ENCODE measurements at regions not wholly inside any gene's neighbourhood (a gene's known extent, or its start where the extent isn't known, plus 50 kb on each side); places are given as distances from the start of the nearest gene placed in this dataset.

GRCh38 chr1:99566290-99567021 is 79.5 kb upstream of the PALMD start (continued):
- peak; percentile 51; the same call in 1 of the 2 replicates for TF ChIP-seq PHF21A (CRISPR knock-in tag; IDR thresholded peaks at IDR 0.05)
- TF ChIP-seq CEBPB (IDR thresholded peaks at IDR 0.05; ENCODE audit: borderline replicate concordance, low read depth, low read length), result peak; percentile 98
- TF ChIP-seq SALL1 (CRISPR knock-in tag; IDR thresholded peaks at IDR 0.05), result peak; percentile 94
- TF ChIP-seq LCORL (IDR thresholded peaks at IDR 0.05), result peak; percentile 75; the same call in 1 of the 2 replicates
- peak; percentile 48; the same call in 1 of the 2 replicates for TF ChIP-seq LCORL (CRISPR knock-in tag; IDR thresholded peaks at IDR 0.05)
- TF ChIP-seq RORA (CRISPR knock-in tag; IDR thresholded peaks at IDR 0.05), result no peak
- TF ChIP-seq CENPX (CRISPR knock-in tag; IDR thresholded peaks at IDR 0.05), result no peak
- TF ChIP-seq SRSF4 (IDR thresholded peaks at IDR 0.05; ENCODE audit: low read depth, low read length, poor library complexity, severe bottlenecking), result no peak
- peak; percentile 52; the same call in 1 of the 2 replicates for TF ChIP-seq KAT7 (CRISPR knock-in tag; IDR thresholded peaks at IDR 0.05; ENCODE audit: borderline replicate concordance)
- TF ChIP-seq MYC (CRISPR knock-in tag; IDR thresholded peaks at IDR 0.05; ENCODE audit: borderline replicate concordance), result no peak
- TF ChIP-seq ZNF577 (CRISPR knock-in tag; IDR thresholded peaks at IDR 0.05; ENCODE audit: borderline replicate concordance, low read depth), result no peak
- no peak for TF ChIP-seq ZNF143 (CRISPR knock-in tag; IDR thresholded peaks at IDR 0.05)
- no peak for TF ChIP-seq IKZF4 (CRISPR knock-in tag; IDR thresholded peaks at IDR 0.05; ENCODE audit: borderline replicate concordance, low read depth, not compliant biosample characterization)
- peak; percentile 69 for TF ChIP-seq HDAC1 (CRISPR knock-in tag; IDR thresholded peaks at IDR 0.05)
- TF ChIP-seq NFKB2 (CRISPR knock-in tag; IDR thresholded peaks at IDR 0.05; ENCODE audit: borderline replicate concordance), result no peak
- TF ChIP-seq ZNF326 (CRISPR knock-in tag; IDR thresholded peaks at IDR 0.05; ENCODE audit: borderline replicate concordance), result no peak
- TF ChIP-seq SETDB1 (CRISPR knock-in tag; IDR thresholded peaks at IDR 0.05; ENCODE audit: borderline replicate concordance), result no peak
- peak; percentile 86; the same call in 1 of the 2 replicates for TF ChIP-seq FOXJ3 (CRISPR knock-in tag; IDR thresholded peaks at IDR 0.05; ENCODE audit: borderline replicate concordance)
- TF ChIP-seq TBX2 (CRISPR knock-in tag; IDR thresholded peaks at IDR 0.05; ENCODE audit: borderline replicate concordance), result no peak; the same call in 1 of the 2 replicates
- TF ChIP-seq ZBTB20 (CRISPR knock-in tag; IDR thresholded peaks at IDR 0.05; ENCODE audit: borderline replicate concordance, low read depth), result peak; percentile 88; the same call in 1 of the 2 replicates
- TF ChIP-seq MAX (IDR thresholded peaks at IDR 0.05), result 0 out of 2 replicates have a peak, but pooled peaks have one; percentile 30
- no peak for TF ChIP-seq MIER2 (CRISPR knock-in tag; IDR thresholded peaks at IDR 0.05)
- no peak for TF ChIP-seq JUNB (CRISPR knock-in tag; IDR thresholded peaks at IDR 0.05; ENCODE audit: borderline replicate concordance)
- TF ChIP-seq HNRNPH1 (optimal IDR thresholded peaks at IDR 0.05; ENCODE audit: low read depth, low read length), result no peak
- TF ChIP-seq KLF16 (CRISPR knock-in tag; IDR thresholded peaks at IDR 0.05), result peak in 1 of 2 experiments; percentile 46; a peak in 1 of 4 replicates
- TF ChIP-seq ZNF121 (CRISPR knock-in tag; IDR thresholded peaks at IDR 0.05), result no peak
- TF ChIP-seq ZNF232 (CRISPR knock-in tag; IDR thresholded peaks at IDR 0.05; ENCODE audit: borderline replicate concordance), result no peak
- TF ChIP-seq KDM3A (CRISPR knock-in tag; IDR thresholded peaks at IDR 0.05; ENCODE audit: low read depth), result no peak
- TF ChIP-seq NR1H2 (CRISPR knock-in tag; IDR thresholded peaks at IDR 0.05; ENCODE audit: borderline replicate concordance, low read depth), result no peak
- TF ChIP-seq MTERF4 (CRISPR knock-in tag; IDR thresholded peaks at IDR 0.05), result no peak
- no peak for TF ChIP-seq CBX5 (CRISPR knock-in tag; IDR thresholded peaks at IDR 0.05; ENCODE audit: borderline replicate concordance)
